SK-N-SH (cell line): ENCODE measurements at regions not wholly inside any gene's neighbourhood (a gene's known extent, or its start where the extent isn't known, plus 50 kb on each side); places are given as distances from the start of the nearest gene placed in this dataset.

Source experiments
- RCOR1 ChIP-seq: fragments of 150-350 bp; IDR thresholded peaks from 2 replicates; pipeline ENCODE4 v1.6.1; 2017; ENCODE audit warnings: antibody characterized with exemption, low read length
- YY1 ChIP-seq: IDR thresholded peaks from 2 replicates; pipeline ENCODE4 v1.4.0; 2012; ENCODE audit warnings: low read depth, mild to moderate bottlenecking

- no peak for TF ChIP-seq YY1
- no peak for TF ChIP-seq RCOR1
Measured at GRCh38 chr10:130412317-130412716, 276.1 kb downstream of the GLRX3 start.
